GM12891 (cell line): ENCODE measurements at regions not wholly inside any gene's neighbourhood (a gene's known extent, or its start where the extent isn't known, plus 50 kb on each side); places are given as distances from the start of the nearest gene placed in this dataset.

Experiments
- DNase-seq: peaks from one replicate; pipeline ENCODE4 v3.0.0; 2011; ENCODE audit warnings: low spot score; ENCODE audit not compliant: insufficient read length
- FAIRE-seq: peaks from 2 replicates; lab custom pipeline; 2011; peaks lifted over from hg19 to GRCh38; lab: Jason Lieb, UNC
- PAX5 ChIP-seq: IDR thresholded peaks from 2 replicates; pipeline ENCODE4 v1.6.1; 2011; ENCODE audit warnings: low read length, moderate library complexity, mild to moderate bottlenecking; ENCODE audit not compliant: insufficient read depth, severe bottlenecking
- POLR2A ChIP-seq: IDR thresholded peaks from 2 replicates; pipeline ENCODE4 v1.6.1; 2011; ENCODE audit warnings: low read depth, low read length, control low read depth
- POLR2AphosphoS5 ChIP-seq: IDR thresholded peaks from 2 replicates; pipeline ENCODE4 v1.6.1; 2011; ENCODE audit warnings: low read depth, low read length, control low read depth
- POU2F2 ChIP-seq: IDR thresholded peaks from 2 replicates; pipeline ENCODE4 v1.6.1; 2011; ENCODE audit warnings: low read depth, mild to moderate bottlenecking, control low read depth, low read length, moderate library complexity
- SPI1 ChIP-seq: IDR thresholded peaks from 2 replicates; pipeline ENCODE4 v1.6.1; 2011; ENCODE audit warnings: low read depth, low read length, control low read depth
- TAF1 ChIP-seq: IDR thresholded peaks from 2 replicates; pipeline ENCODE4 v1.6.1; 2011; ENCODE audit warnings: low read depth, low read length, control low read depth

- DNase-seq (no peak), FAIRE-seq (no peak)
- no peak for TF ChIP-seq PAX5
- no peak for TF ChIP-seq SPI1
- TF ChIP-seq TAF1: no peak
- no peak for TF ChIP-seq POLR2AphosphoS5
- no peak for TF ChIP-seq POU2F2
- TF ChIP-seq POLR2A: no peak
These were observed 269.2 kb upstream of the GOLIM4 start for GRCh38 chr3:168364967-168365366.

GRCh38 chr3:168362661-168363247, 267.0 kb upstream of the GOLIM4 start:
- TF ChIP-seq PAX5 (no peak), POU2F2 (no peak), POLR2A (no peak), TAF1 (no peak), SPI1 (no peak), POLR2AphosphoS5 (no peak)
- no peak for FAIRE-seq
- DNase-seq: no peak

GRCh38 chr3:168362156-168362555, 266.4 kb upstream of the GOLIM4 start:
- DNase-seq: no peak
- FAIRE-seq: no peak
- TF ChIP-seq SPI1: no peak
- no peak for TF ChIP-seq POU2F2
- TF ChIP-seq PAX5: no peak
- TF ChIP-seq POLR2AphosphoS5: no peak
- TF ChIP-seq POLR2A: no peak
- no peak for TF ChIP-seq TAF1

GRCh38 chr3:168360993-168361392, 265.3 kb upstream of the GOLIM4 start:
- FAIRE-seq (peak; percentile 16), DNase-seq (no peak)
- no peak for TF ChIP-seq POLR2AphosphoS5
- TF ChIP-seq SPI1: no peak
- TF ChIP-seq POU2F2: no peak
- TF ChIP-seq PAX5: no peak
- no peak for TF ChIP-seq POLR2A
- no peak for TF ChIP-seq TAF1

GRCh38 chr3:168342946-168343850, 247.5 kb upstream of the GOLIM4 start:
- no peak for DNase-seq

GRCh38 chr3:168341956-168342936, 246.5 kb upstream of the GOLIM4 start:
- FAIRE-seq (no peak), DNase-seq (no peak)
- TF ChIP-seq PAX5 (no peak), TAF1 (no peak), SPI1 (no peak), POU2F2 (no peak), POLR2AphosphoS5 (no peak), POLR2A (no peak)

More at GRCh38 chr3:168342946-168343850, 247.5 kb upstream of the GOLIM4 start:
- FAIRE-seq: no peak
- TF ChIP-seq POLR2A (no peak), SPI1 (no peak), TAF1 (no peak), PAX5 (no peak), POU2F2 (no peak), POLR2AphosphoS5 (no peak)

GRCh38 chr3:168341192-168341815, 245.6 kb upstream of the GOLIM4 start:
- DNase-seq (no peak), FAIRE-seq (no peak)
- no peak for TF ChIP-seq POLR2A
- TF ChIP-seq POU2F2: no peak
- TF ChIP-seq POLR2AphosphoS5: no peak
- no peak for TF ChIP-seq TAF1
- no peak for TF ChIP-seq SPI1
- no peak for TF ChIP-seq PAX5

- FAIRE-seq: no peak
- DNase-seq: no peak
- TF ChIP-seq SPI1 (no peak), TAF1 (no peak), POU2F2 (no peak), POLR2AphosphoS5 (no peak), PAX5 (no peak), POLR2A (no peak)
These were observed 242.4 kb upstream of the GOLIM4 start for GRCh38 chr3:168338161-168338560.

- FAIRE-seq: no peak
These were observed 240.6 kb upstream of the GOLIM4 start for GRCh38 chr3:168336276-168336675.

More at GRCh38 chr3:168336276-168336675, 240.6 kb upstream of the GOLIM4 start:
- DNase-seq: no peak
- no peak for TF ChIP-seq PAX5
- no peak for TF ChIP-seq POLR2AphosphoS5
- TF ChIP-seq POLR2A: no peak
- no peak for TF ChIP-seq TAF1
- TF ChIP-seq SPI1: no peak
- no peak for TF ChIP-seq POU2F2
